NOMO-1 treated with dmso at 0.1 percent for 144 hours (cell line): ENCODE measurements at regions not wholly inside any gene's neighbourhood (a gene's known extent, or its start where the extent isn't known, plus 50 kb on each side); places are given as distances from the start of the nearest gene placed in this dataset.
"Not testable (repeated sequence)": the region's sequence is repeated elsewhere in the genome, so short reads cannot be mapped to it uniquely, and the experiment has no call there.

Experiments
- DNase-seq: peaks from one replicate; lab custom pipeline; 2025; ENCODE audit not compliant: unreplicated experiment; lab: John Stamatoyannopoulos, UW

GRCh38 chr3:81823086-81823485, 61.6 kb upstream of the GBE1 start:
- DNase-seq, result no peak

- no peak for DNase-seq
Measured at GRCh38 chr3:81816473-81817250, 55.2 kb upstream of the GBE1 start.

- DNase-seq, result not testable (repeated sequence)
Measured at GRCh38 chr3:81812098-81812497, 50.7 kb upstream of the GBE1 start.
